ENCODE measurements at regions not wholly inside any gene's neighbourhood (a gene's known extent, or its start where the extent isn't known, plus 50 kb on each side); places are given as distances from the start of the nearest gene placed in this dataset.

- Histone ChIP-seq H3K36me3 (ENCODE audit: control insufficient read depth in 1 of 2, insufficient read depth in 2 of 2, low read length in 2 of 2) (no peaks in the 10 kb centered on the region), H3K79me2 (ENCODE audit: insufficient read depth, low read length) (no peaks in the 10 kb centered on the region), H3K27me3 (ENCODE audit: insufficient read depth, low read length) (no peaks in the 10 kb centered on the region), H3K9me2 (ENCODE audit: insufficient read depth) (no peaks in the 10 kb centered on the region), H3K4me1 (ENCODE audit: control insufficient read depth in 1 of 2, insufficient read depth in 2 of 2, low read length in 2 of 2) (no peaks in the 10 kb centered on the region), H2AFZ (ENCODE audit: low read depth, low read length, poor library complexity, severe bottlenecking) (no peak overlapping the region), H3K4me3 (replicated peaks in 1 of 2; ENCODE audit: low read depth in 1 of 2, low read length in 2 of 2) (no peak overlapping the region), H3K4me2 (ENCODE audit: low read length) (no peak overlapping the region), H3K9ac (ENCODE audit: low read length) (no peak overlapping the region), H3K9me3 (ENCODE audit: control insufficient read depth in 1 of 2, insufficient read depth in 1 of 2, low read depth in 1 of 2, low read length in 2 of 2) (no peaks in the 10 kb centered on the region), H3K27ac (ENCODE audit: low read depth, low read length) (no peak overlapping the region), H4K20me1 (ENCODE audit: insufficient read depth) (no peaks in the 10 kb centered on the region)
- intact Hi-C loops (cut with micrococcal nuclease), result no loop called here
- no peak for ATAC-seq
- ChIA-PET CTCF (no interaction called here), POLR2A (no interaction called here), RAD21 (ENCODE audit: low non-redundant PET in 1 of 2, low total read pairs in 2 of 2, uncharacterized antibody in 2 of 2, unreplicated experiment in 2 of 2) (no interaction called here)
- DNase-seq (ENCODE audit: low read depth, low spot score), result no peak
- BruUV-seq (replicated peaks), result no TSS peak
- TF ChIP-seq ATF3 (IDR thresholded peaks at IDR 0.05) (no peak), EZH2 (IDR thresholded peaks at IDR 0.05) (no peak), CEBPB (IDR thresholded peaks at IDR 0.05; ENCODE audit: low read depth) (no peak), YY1 (IDR thresholded peaks at IDR 0.05; ENCODE audit: extremely low read depth, insufficient replicate concordance, low read depth, low read length) (no peak), CBX3 (IDR thresholded peaks at IDR 0.05; ENCODE audit: low read depth) (no peak), FOSL1 (IDR thresholded peaks at IDR 0.05; ENCODE audit: low read depth) (no peak), ZNF274 (IDR thresholded peaks at IDR 0.05; ENCODE audit: low read depth, low read length) (no peak), SRF (IDR thresholded peaks at IDR 0.05; ENCODE audit: low read depth) (no peak), REST (IDR thresholded peaks at IDR 0.05; ENCODE audit: low read depth) (no peak), SP1 (IDR thresholded peaks at IDR 0.05; ENCODE audit: low read depth) (no peak), ZFX (IDR thresholded peaks at IDR 0.05) (no peak), JUND (IDR thresholded peaks at IDR 0.05) (no peak), ELF1 (IDR thresholded peaks at IDR 0.05; ENCODE audit: borderline replicate concordance, low read depth) (no peak), SIN3A (IDR thresholded peaks at IDR 0.05; ENCODE audit: low read depth) (no peak), POLR2AphosphoS5 (IDR thresholded peaks at IDR 0.05; ENCODE audit: low read depth, low read length) (no peak), TCF7L2 (IDR thresholded peaks at IDR 0.05; ENCODE audit: borderline replicate concordance, extremely low read depth, insufficient read depth, insufficient read length) (no peak), RAD21 (IDR thresholded peaks at IDR 0.05; ENCODE audit: low read depth) (no peak)
- TF ChIP-seq, protein P1, sequence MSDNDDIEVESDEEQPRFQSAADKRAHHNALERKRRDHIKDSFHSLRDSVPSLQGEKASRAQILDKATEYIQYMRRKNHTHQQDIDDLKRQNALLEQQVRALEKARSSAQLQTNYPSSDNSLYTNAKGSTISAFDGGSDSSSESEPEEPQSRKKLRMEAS (IDR thresholded peaks at IDR 0.05), result no peak
- TF ChIP-seq, protein P2, sequence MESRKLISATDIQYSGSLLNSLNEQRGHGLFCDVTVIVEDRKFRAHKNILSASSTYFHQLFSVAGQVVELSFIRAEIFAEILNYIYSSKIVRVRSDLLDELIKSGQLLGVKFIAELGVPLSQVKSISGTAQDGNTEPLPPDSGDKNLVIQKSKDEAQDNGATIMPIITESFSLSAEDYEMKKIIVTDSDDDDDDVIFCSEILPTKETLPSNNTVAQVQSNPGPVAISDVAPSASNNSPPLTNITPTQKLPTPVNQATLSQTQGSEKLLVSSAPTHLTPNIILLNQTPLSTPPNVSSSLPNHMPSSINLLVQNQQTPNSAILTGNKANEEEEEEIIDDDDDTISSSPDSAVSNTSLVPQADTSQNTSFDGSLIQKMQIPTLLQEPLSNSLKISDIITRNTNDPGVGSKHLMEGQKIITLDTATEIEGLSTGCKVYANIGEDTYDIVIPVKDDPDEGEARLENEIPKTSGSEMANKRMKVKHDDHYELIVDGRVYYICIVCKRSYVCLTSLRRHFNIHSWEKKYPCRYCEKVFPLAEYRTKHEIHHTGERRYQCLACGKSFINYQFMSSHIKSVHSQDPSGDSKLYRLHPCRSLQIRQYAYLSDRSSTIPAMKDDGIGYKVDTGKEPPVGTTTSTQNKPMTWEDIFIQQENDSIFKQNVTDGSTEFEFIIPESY (IDR thresholded peaks at IDR 0.05; ENCODE audit: extremely low read depth, insufficient replicate concordance, low read length), result no peak
- TF ChIP-seq, protein P3, sequence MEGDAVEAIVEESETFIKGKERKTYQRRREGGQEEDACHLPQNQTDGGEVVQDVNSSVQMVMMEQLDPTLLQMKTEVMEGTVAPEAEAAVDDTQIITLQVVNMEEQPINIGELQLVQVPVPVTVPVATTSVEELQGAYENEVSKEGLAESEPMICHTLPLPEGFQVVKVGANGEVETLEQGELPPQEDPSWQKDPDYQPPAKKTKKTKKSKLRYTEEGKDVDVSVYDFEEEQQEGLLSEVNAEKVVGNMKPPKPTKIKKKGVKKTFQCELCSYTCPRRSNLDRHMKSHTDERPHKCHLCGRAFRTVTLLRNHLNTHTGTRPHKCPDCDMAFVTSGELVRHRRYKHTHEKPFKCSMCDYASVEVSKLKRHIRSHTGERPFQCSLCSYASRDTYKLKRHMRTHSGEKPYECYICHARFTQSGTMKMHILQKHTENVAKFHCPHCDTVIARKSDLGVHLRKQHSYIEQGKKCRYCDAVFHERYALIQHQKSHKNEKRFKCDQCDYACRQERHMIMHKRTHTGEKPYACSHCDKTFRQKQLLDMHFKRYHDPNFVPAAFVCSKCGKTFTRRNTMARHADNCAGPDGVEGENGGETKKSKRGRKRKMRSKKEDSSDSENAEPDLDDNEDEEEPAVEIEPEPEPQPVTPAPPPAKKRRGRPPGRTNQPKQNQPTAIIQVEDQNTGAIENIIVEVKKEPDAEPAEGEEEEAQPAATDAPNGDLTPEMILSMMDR (IDR thresholded peaks at IDR 0.05 in 2 of 3, conservative IDR thresholded peaks at IDR 0.05 in 1 of 3; ENCODE audit: borderline replicate concordance in 1 of 3, insufficient read depth in 1 of 3, low read depth in 2 of 3, low read length in 2 of 3), result no peak
Observed at GRCh38 chr10:18737841-18738240, 78.6 kb downstream of the ARL5B start.
